KOPT-K1 (cell line): ENCODE measurements at regions not wholly inside any gene's neighbourhood (a gene's known extent, or its start where the extent isn't known, plus 50 kb on each side); places are given as distances from the start of the nearest gene placed in this dataset.

Experiments
- H3K27ac ChIP-seq: fragments of 200-600 bp; sonication (generic); 2 replicates; pipeline ENCODE4 v1.5.1; 2016; ENCODE audit warnings: antibody characterized with exemption, mild to moderate bottlenecking, low read depth, low read length; ENCODE audit not compliant: poor library complexity, severe bottlenecking
- H3K36me3 ChIP-seq: fragments of 200-600 bp; sonication (generic); 2 replicates; pipeline ENCODE4 v1.5.1; 2017; ENCODE audit warnings: antibody characterized with exemption, mild to moderate bottlenecking, low read length, moderate library complexity; ENCODE audit not compliant: insufficient read depth
- H3K9me3 ChIP-seq: fragments of 200-600 bp; sonication (generic); 2 replicates; pipeline ENCODE4 v1.5.1; 2017; ENCODE audit warnings: antibody characterized with exemption, low read length, mild to moderate bottlenecking; ENCODE audit not compliant: insufficient read depth, poor library complexity, severe bottlenecking

DNA sequence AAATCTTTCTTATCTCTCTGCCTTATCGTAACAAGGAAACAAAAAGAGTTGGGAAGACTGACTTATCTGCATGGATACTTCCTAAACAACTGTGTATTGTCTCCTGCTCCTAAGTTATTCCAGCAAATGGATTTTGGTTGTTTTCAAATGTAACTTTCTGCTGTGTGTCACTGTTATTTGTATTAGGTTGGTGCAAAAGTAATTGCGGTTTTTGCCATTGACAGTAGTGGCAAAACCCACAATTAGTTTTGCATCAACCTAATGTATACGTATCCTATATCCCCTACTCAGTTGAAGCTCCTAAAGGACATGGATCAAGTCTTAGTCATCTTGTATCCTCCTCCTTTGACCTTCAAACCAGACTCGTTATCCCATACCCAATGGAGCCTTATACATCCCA, 263.4 kb upstream of the GPR101 start:
- no peaks in the 10 kb centered on the region for H3K9me3 ChIP-seq
- H3K27ac ChIP-seq, result no peak overlapping the region
- no peaks in the 10 kb centered on the region for H3K36me3 ChIP-seq

DNA sequence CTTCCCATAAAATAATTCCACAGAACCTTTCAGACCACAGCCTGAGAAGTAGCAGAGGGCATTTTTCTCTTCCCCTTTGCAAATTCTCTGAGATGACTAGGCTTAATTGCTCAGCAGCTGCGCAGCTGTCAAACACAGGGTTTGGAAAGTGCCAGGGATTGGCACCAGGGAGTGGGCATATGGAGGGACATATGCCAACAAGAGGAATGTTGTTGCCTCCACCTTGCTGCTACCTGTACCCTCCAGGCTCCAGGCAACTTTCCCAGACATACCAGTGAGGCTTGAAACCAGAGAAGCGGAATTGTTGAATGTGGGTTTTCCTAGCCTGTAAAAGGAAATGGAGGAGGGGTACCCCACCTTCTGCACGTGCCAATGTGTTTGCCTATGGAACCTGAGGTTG, 256.2 kb upstream of the GPR101 start:
- no peaks in the 10 kb centered on the region for H3K9me3 ChIP-seq
- H3K27ac ChIP-seq, result no peak overlapping the region
- no peaks in the 10 kb centered on the region for H3K36me3 ChIP-seq

DNA sequence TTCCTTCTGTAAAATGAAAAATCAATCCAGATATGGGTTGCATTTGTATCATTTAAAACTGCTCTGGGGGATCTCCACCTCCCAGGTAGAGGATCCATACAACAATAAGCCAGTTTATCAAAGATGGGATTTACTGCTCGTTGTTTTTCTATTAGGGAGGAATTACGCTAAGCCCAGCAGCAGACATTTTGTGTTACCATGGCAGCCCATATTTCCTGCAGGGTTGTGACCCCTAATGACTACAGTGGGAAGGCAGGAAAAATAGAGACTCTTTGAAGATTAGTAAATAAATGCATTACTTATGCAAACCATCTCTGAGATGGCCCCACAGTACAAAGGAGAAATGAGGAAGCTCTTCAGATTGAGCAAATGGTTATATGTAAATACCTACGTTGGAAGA, 253.4 kb upstream of the GPR101 start:
- H3K27ac ChIP-seq, result no peak overlapping the region
- H3K36me3 ChIP-seq, result no peaks in the 10 kb centered on the region
- no peaks in the 10 kb centered on the region for H3K9me3 ChIP-seq

DNA sequence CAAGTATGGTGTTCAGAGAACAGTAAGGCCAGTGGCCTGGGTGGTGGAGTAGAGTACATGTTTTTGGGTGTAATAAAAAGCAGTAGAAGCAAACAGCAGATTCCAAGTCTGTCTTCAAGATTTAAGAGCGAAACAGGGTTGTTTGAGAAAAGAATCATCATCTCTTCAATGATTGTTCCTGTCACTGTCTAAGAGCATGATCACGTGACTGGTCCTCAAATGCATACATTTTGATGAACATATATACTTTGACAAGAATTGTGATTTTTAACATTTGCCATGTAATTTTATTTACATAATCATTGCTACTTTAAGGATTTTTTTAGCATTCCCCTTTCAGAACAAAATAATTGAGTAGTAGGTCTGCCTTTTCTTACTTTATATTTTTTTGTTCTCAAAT, 252.6 kb upstream of the GPR101 start:
- Histone ChIP-seq H3K27ac (no peak overlapping the region), H3K36me3 (no peaks in the 10 kb centered on the region), H3K9me3 (no peaks in the 10 kb centered on the region)

DNA sequence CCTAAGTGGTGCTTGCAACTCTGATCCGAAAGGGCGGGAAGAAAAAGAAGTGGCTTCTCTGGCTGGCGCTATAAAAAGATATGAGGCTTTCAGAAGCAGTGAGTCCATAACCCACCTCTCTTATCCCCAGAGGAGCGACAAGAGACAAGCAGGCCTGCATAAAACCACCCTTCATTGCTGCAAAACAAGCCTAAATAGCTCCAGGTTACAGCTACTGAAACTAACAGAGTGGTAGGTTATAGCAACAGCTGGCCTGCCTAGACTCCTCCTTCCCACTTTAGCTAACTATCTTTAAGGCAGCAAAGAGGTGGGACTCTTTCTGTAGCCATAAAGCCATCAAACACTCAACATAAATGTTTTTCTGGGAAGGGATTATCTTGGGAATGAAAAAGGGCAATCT, 245.0 kb upstream of the GPR101 start:
- Histone ChIP-seq H3K36me3 (no peaks in the 10 kb centered on the region), H3K9me3 (no peaks in the 10 kb centered on the region), H3K27ac (no peak overlapping the region)

DNA sequence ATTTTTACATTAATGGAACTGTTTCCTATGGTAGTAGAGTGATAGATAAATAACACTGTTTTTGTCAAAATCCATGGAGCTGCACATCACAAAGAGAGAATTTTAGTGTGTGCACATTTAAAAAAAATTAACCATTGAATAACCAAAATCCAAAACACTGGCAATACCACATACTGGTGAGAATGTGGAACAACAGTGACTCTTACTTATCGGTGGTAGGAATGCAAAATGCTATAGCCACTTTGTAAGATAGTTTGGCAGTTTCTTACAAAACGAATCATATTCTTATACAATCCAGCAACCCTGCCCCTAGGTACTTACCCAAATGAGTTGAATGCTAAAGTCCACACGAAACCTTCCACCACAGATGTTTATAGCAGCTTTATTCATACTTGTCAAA, 229.6 kb upstream of the GPR101 start:
- Histone ChIP-seq H3K36me3 (no peaks in the 10 kb centered on the region), H3K9me3 (no peaks in the 10 kb centered on the region), H3K27ac (no peak overlapping the region)

DNA sequence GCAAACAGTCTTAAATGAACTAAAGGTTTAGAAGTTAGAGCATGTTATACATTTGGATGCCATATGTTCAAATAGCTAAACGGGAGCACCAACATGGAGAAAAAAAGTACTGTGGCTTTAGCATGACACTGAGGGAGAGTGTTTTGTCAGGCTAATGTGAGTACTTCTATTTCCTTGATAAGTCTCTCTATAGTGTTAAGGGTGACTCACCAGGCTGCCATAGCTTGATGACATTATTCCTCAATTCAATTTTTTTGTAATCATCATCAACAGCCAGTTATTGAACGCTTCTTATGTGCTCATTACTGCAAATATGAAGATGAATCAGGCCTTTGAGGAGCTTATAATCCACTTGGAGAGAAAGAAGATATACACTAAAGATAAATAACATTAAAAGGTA, 211.4 kb upstream of the GPR101 start:
- Histone ChIP-seq H3K27ac (no peak overlapping the region), H3K36me3 (no peaks in the 10 kb centered on the region), H3K9me3 (no peaks in the 10 kb centered on the region)

DNA sequence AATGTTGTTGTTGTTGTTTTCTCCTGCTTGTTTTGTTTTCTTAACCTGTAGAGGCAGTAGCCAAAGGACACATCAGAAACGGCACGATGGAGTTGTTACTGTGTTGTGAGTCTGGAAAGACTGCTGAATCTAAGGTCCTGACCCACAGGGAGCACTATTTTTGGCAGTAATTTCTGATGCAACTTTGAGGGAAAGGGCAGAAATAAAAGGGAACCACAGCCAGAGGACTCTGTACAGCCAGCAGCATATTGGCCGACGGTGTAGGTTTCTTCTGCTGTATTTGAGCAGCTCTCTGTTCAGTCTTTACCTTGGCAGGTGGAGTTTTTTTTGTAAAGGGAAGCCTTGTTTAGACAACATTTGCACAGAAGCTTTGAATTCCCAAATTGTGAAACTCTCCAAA, 203.0 kb upstream of the GPR101 start:
- Histone ChIP-seq H3K27ac (no peak overlapping the region), H3K9me3 (no peaks in the 10 kb centered on the region), H3K36me3 (no peaks in the 10 kb centered on the region)

DNA sequence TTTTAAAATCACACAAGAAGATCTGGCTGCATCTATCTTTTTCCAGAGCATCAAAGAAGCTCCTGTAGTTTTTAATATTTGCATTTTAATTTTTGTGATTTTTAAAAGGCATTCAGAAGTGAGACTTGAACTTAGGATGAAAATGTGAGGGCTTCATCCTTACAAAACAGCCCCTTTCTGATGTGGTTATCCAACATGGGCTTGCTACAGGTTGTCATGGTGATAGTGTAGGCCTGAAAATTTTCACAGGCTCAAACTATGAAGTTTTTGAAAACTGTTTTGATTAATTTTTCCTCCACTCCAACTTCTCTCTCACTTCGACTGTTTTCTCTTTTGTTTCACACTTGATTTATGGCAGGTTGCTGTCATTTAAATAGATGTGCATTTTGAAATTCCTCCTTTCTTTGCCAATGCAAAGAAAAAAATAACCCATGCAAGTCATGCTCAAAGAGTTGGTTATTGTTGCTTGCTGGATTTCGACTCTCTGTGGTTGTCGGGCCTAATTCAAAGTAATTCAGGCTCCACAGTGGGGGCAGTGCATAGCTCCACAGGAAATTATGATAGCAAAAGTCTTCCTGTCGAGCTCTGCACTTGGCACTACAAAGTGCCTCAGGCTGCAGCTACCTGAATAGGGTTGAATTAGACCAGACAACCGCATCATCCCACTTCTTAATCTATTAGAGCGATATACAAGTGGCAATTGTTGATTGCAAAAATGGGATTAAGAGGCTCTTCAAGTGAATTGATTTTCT, 201.0 kb upstream of the GPR101 start:
- H3K36me3 ChIP-seq, result no peaks in the 10 kb centered on the region
- H3K9me3 ChIP-seq, result no peaks in the 10 kb centered on the region
- H3K27ac ChIP-seq, result peak overlapping the region; percentile 68

DNA sequence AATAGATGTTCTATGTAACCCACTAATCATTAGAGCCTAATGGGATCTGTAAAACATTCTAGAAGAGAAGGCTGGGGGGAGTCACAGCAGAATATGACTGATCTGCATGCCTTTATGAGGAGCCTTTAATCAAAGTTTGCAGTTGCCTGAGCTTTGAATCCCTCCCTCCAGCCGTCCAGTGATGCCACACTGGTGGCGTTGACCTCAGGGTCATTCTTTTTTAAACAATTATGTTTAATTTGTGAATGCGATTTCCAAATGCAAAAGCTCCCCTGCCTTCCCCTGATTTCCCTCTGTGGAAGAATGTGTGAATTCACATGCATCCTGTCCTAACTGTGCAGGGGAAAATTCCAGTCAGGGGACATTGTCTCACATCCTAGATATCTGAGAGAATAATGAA, 199.7 kb upstream of the GPR101 start:
- peak overlapping the region; percentile 18 for H3K27ac ChIP-seq
- H3K36me3 ChIP-seq, result no peaks in the 10 kb centered on the region
- H3K9me3 ChIP-seq, result no peaks in the 10 kb centered on the region

DNA sequence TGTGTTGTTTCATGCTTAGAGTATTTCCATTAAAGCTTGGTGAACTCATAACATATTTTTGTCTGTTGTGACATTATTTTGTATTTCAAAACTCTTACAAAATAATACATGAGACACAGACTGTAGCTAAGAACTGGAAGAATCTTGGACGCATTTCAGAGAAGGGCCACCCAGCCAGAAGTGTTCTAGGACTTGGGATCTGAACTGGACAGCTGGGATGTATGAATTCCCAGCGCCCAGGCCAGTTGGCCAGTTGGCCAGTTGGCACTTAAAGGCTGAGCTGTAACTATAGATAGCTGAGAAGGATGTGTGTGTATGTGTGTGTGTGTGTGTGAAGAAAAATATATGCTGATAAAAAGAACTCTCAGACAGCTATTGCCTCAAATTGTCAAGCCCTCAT, 193.4 kb upstream of the GPR101 start:
- no peak overlapping the region for H3K27ac ChIP-seq
- no peaks in the 10 kb centered on the region for H3K9me3 ChIP-seq
- H3K36me3 ChIP-seq, result no peaks in the 10 kb centered on the region

DNA sequence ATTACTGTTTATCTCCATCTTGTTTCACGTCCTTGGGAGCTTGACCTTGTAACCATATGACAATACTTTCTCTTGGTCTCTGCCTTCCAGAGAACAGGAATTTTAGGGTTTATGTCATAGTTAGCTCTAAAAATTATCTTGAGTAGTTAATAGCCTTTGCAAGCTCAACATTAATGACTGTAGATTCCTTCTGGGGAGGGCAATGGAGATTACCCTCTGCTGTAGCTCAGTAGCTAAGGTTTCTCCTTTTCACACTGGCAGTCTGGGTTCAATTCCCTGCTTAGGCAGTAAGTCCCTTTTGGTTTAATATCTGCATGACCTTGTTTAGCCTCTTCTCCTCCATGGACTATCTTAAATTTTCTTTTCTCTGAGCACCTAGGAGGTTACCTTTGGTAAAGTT, 181.7 kb upstream of the GPR101 start:
- Histone ChIP-seq H3K27ac (no peak overlapping the region), H3K9me3 (no peaks in the 10 kb centered on the region), H3K36me3 (no peaks in the 10 kb centered on the region)

DNA sequence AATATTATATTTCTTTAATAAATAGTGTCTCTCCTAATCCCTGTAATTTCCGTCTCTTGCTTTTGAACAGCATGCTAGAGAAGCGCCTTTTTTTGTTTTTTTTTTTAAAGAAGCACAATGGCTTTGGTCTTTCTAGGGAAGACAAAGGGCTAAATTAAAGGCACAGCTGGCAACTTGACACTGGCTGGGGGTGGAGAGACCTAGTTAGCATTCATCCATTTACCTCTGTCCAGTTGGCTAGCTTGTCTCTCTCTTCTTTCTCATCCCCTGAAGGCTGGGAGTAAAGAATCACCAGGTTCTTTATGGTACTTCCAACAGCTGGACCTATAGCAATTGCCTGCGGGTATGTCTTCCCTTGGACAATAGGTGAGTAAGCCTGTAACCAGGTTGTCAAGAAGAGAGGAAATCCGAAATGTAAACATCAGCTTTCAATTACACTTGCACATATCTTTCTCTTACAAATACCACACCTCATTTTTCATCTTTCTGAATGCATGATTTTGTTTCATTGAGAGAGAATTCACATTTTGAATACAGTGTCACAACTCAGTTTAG, 178.4 kb upstream of the GPR101 start:
- H3K36me3 ChIP-seq, result no peaks in the 10 kb centered on the region
- no peak overlapping the region for H3K27ac ChIP-seq
- no peaks in the 10 kb centered on the region for H3K9me3 ChIP-seq

DNA sequence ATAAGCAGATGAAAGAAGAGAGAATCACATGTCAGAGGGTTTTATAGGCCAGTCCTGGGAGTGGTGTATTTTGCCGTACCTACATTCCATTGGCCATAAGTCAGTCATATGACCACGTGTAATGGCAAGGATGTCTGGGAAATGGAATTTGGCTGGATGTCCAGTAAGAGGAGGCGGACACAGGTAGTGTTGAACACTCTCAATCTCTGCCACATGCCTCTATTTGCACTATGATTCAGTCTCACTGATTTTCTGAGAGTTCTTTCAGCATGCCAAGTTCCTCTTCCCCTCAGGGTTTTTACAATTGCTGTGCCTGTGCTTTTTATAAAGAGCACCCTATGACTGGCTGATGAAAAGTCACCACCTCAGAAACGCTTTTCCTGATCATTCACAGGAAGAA, 164.2 kb upstream of the GPR101 start:
- H3K27ac ChIP-seq, result no peak overlapping the region
- no peaks in the 10 kb centered on the region for H3K36me3 ChIP-seq

DNA sequence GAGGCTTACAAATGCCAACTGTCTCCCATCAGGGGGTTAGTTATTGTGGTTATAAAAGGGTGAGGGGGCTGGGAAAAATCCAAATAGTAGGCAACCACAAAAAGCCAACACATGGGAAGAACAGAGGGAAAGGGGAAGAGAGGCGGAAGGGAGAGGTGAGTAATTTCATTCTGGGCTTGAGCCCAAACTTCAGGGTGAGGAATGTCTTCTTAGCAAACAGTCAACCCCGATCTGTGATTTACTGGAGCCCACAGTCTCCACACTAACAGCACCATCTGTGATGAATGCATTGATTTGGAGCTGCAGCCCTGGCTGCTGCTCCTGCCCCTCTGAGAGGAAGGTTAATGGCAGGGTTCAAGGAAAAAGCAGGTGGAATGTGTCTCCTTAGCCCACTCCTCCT, 162.2 kb upstream of the GPR101 start:
- Histone ChIP-seq H3K27ac (no peak overlapping the region), H3K9me3 (no peaks in the 10 kb centered on the region), H3K36me3 (no peaks in the 10 kb centered on the region)

More for the DNA sequence above, 164.2 kb upstream of the GPR101 start:
- no peaks in the 10 kb centered on the region for H3K9me3 ChIP-seq

DNA sequence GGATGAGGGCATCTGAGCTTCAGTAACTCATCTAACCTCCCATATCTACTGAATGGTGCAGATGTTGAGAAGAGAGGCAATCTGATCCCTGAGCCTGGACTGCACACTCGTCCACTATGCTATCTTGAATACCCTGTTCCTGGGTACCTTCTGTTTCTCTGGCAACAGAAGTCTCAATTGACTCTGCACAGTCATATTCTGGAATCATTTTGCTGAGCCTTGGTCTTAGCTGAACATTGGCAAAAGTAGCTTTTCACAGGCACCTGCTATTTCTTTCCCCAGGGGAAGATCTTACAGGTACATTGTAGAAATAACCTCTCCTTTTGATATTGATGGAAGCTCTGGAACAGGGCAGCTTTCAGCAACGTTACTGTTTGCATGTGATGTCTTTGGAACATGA, 161.5 kb upstream of the GPR101 start:
- Histone ChIP-seq H3K9me3 (no peaks in the 10 kb centered on the region), H3K27ac (no peak overlapping the region), H3K36me3 (no peaks in the 10 kb centered on the region)
